ENCODE measurements at regions not wholly inside any gene's neighbourhood (a gene's known extent, or its start where the extent isn't known, plus 50 kb on each side); places are given as distances from the start of the nearest gene placed in this dataset.

DNA sequence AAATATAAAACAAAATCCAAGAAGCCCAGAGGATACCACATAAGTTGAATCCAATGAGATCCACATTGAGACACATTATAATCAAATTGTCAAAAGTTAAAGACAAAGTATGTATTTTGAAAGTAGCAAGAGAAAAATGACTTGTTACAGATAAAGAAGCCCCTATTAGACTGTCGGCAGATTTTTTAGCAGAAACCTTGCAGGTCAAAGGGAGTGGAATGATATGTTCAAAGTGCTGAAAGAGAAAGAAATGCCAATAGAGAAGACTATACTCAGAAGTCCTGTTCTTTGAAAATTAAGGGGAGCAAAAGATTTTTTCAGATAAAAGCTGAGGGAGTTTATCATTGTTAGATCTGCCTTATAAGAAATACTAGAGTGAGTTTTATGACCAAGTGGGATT is 148.9 kb upstream of the EPHA5 start:
- Histone ChIP-seq H3K79me2 (ENCODE audit: control insufficient read depth, insufficient read depth, low read length) (no peaks in the 10 kb centered on the region), H3K27me3 (ENCODE audit: control insufficient read depth, insufficient read depth, low read length) (no peaks in the 10 kb centered on the region), H3K4me2 (ENCODE audit: extremely low read depth, insufficient read depth, low read length) (no peak overlapping the region), H4K20me1 (ENCODE audit: control insufficient read depth, extremely low read depth, insufficient read depth, low read length) (no peaks in the 10 kb centered on the region), H3K4me3 (replicated peaks in 1 of 4; ENCODE audit: control extremely low read depth in 1 of 4, insufficient read depth in 1 of 4, low read depth in 3 of 4, low read length in 4 of 4) (no peak overlapping the region), H3K36me3 (ENCODE audit: control insufficient read depth, insufficient read depth, low read length) (no peaks in the 10 kb centered on the region), H2AFZ (ENCODE audit: low read length) (no peak overlapping the region), H3K9ac (ENCODE audit: insufficient read depth, low read length) (no peak overlapping the region), H3K9me3 (ENCODE audit: control insufficient read depth, insufficient read depth, low read depth, low read length) (no peaks in the 10 kb centered on the region), H3K4me1 (ENCODE audit: control insufficient read depth, extremely low read depth, insufficient read depth, low read length) (no peaks in the 10 kb centered on the region), H3K27ac (ENCODE audit: insufficient read depth, low read length) (no peak overlapping the region)
- DNase-seq (ENCODE audit: low read depth in 2 of 2) = no peak
- TF ChIP-seq CTCF (conservative IDR thresholded peaks at IDR 0.05 in 1 of 2, IDR thresholded peaks at IDR 0.05 in 1 of 2; ENCODE audit: low read depth in 1 of 2, low read length in 2 of 2) (no peak), EZH2 (IDR thresholded peaks at IDR 0.05; ENCODE audit: low read length, missing control alignments) (no peak)

GRCh38 chr4:65805936-65806335 is 135.6 kb upstream of the EPHA5 start:
- H2AFZ ChIP-seq (ENCODE audit: low read length) = no peak overlapping the region
- H3K4me2 ChIP-seq (ENCODE audit: extremely low read depth, insufficient read depth, low read length) = no peak overlapping the region
- H3K79me2 ChIP-seq (ENCODE audit: control insufficient read depth, insufficient read depth, low read length) = no peaks in the 10 kb centered on the region
- H3K27ac ChIP-seq (ENCODE audit: insufficient read depth, low read length) = no peak overlapping the region
- H3K9ac ChIP-seq (ENCODE audit: insufficient read depth, low read length) = no peak overlapping the region
- no peak for TF ChIP-seq CTCF (conservative IDR thresholded peaks at IDR 0.05 in 1 of 2, IDR thresholded peaks at IDR 0.05 in 1 of 2; ENCODE audit: low read depth in 1 of 2, low read length in 2 of 2)
- TF ChIP-seq EZH2 (IDR thresholded peaks at IDR 0.05; ENCODE audit: low read length, missing control alignments) = no peak
- H3K4me1 ChIP-seq (ENCODE audit: control insufficient read depth, extremely low read depth, insufficient read depth, low read length) = no peaks in the 10 kb centered on the region
- H3K4me3 ChIP-seq (replicated peaks in 1 of 4; ENCODE audit: control extremely low read depth in 1 of 4, insufficient read depth in 1 of 4, low read depth in 3 of 4, low read length in 4 of 4) = no peak overlapping the region
- no peaks in the 10 kb centered on the region for H3K9me3 ChIP-seq (ENCODE audit: control insufficient read depth, insufficient read depth, low read depth, low read length)
- no peaks in the 10 kb centered on the region for H4K20me1 ChIP-seq (ENCODE audit: control insufficient read depth, extremely low read depth, insufficient read depth, low read length)
- H3K36me3 ChIP-seq (ENCODE audit: control insufficient read depth, insufficient read depth, low read length) = no peaks in the 10 kb centered on the region
- no peaks in the 10 kb centered on the region for H3K27me3 ChIP-seq (ENCODE audit: control insufficient read depth, insufficient read depth, low read length)
- DNase-seq (ENCODE audit: low read depth in 2 of 2) = no peak

DNA sequence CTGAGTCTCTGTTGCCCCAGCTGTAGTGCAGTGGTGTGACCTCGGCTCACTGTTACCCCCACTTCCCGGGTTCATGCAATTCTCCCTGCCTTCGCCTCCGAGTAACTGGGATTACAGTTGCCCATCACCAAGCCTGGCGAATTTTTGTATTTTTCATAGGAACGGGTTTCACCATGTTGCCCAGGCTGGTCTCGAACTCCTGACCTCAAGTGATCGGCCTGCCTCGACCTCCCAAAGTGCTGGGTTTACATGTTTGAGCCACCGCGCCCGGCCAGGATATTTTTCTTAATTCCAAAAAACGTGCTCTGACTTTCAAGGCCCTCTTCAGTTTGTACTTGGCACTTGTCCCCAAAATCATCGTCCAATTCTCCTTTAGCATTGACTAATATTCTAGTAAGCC is 129.2 kb upstream of the EPHA5 start:
- no peak overlapping the region for H3K4me2 ChIP-seq (ENCODE audit: extremely low read depth, insufficient read depth, low read length)
- H2AFZ ChIP-seq (ENCODE audit: low read length) = no peak overlapping the region
- H3K27ac ChIP-seq (ENCODE audit: insufficient read depth, low read length) = no peak overlapping the region
- DNase-seq (ENCODE audit: low read depth in 2 of 2) = no peak
- no peak overlapping the region for H3K9ac ChIP-seq (ENCODE audit: insufficient read depth, low read length)
- TF ChIP-seq EZH2 (IDR thresholded peaks at IDR 0.05; ENCODE audit: low read length, missing control alignments) (no peak), CTCF (conservative IDR thresholded peaks at IDR 0.05 in 1 of 2, IDR thresholded peaks at IDR 0.05 in 1 of 2; ENCODE audit: low read depth in 1 of 2, low read length in 2 of 2) (no peak)
- no peaks in the 10 kb centered on the region for H3K4me1 ChIP-seq (ENCODE audit: control insufficient read depth, extremely low read depth, insufficient read depth, low read length)
- H3K27me3 ChIP-seq (ENCODE audit: control insufficient read depth, insufficient read depth, low read length) = no peaks in the 10 kb centered on the region
- no peak overlapping the region for H3K4me3 ChIP-seq (replicated peaks in 1 of 4; ENCODE audit: control extremely low read depth in 1 of 4, insufficient read depth in 1 of 4, low read depth in 3 of 4, low read length in 4 of 4)
- no peaks in the 10 kb centered on the region for H3K79me2 ChIP-seq (ENCODE audit: control insufficient read depth, insufficient read depth, low read length)
- no peaks in the 10 kb centered on the region for H4K20me1 ChIP-seq (ENCODE audit: control insufficient read depth, extremely low read depth, insufficient read depth, low read length)
- no peaks in the 10 kb centered on the region for H3K36me3 ChIP-seq (ENCODE audit: control insufficient read depth, insufficient read depth, low read length)
- no peaks in the 10 kb centered on the region for H3K9me3 ChIP-seq (ENCODE audit: control insufficient read depth, insufficient read depth, low read depth, low read length)
